T47D (cell line): ENCODE measurements at regions not wholly inside any gene's neighbourhood (a gene's known extent, or its start where the extent isn't known, plus 50 kb on each side); places are given as distances from the start of the nearest gene placed in this dataset.
"Not testable (repeated sequence)": the region's sequence is repeated elsewhere in the genome, so short reads cannot be mapped to it uniquely, and the experiment has no call there.

Experiments used
- DNase-seq, 2 experiments: peaks; one replicate each; pipeline versions ENCODE4 v3.0.0 to v3.0.0-alpha.2; 2011 to 2012; ENCODE audit warnings: low read depth in 1 of 2, low spot score in 1 of 2
- JUND ChIP-seq: IDR thresholded peaks from 2 replicates; pipeline ENCODE4 v1.6.1; 2012; ENCODE audit warnings: low read depth
- in situ Hi-C: cut with HindIII; loops from 2 replicates; pipeline ENCODE4 v1.10.0; 2016; ENCODE audit warnings: low sequenced_read_pairs, low pct_unique_long_range_greater_than_20kb

DNA sequence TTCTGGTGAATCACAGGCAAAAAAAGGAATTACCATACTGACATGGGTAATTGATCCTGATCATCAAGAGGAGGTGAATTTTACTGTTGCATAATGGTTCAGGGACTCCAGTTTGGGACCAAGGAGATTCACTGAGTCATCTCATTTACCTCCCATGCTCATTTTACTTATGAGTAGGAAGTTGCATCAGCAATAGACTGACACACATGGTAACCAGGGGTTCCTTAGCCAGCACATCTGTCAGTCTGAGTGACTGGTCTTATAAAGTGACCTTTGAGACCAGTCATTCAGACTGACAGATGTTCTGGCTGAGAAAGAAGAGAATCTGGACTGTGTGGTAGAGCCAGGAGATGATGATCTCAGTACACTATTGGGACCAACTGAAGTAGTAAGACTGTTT, 384.6 kb upstream of the CD180 start:
- no peak for DNase-seq
- no peak for TF ChIP-seq JUND
- in situ Hi-C loops: no loop called here

DNA sequence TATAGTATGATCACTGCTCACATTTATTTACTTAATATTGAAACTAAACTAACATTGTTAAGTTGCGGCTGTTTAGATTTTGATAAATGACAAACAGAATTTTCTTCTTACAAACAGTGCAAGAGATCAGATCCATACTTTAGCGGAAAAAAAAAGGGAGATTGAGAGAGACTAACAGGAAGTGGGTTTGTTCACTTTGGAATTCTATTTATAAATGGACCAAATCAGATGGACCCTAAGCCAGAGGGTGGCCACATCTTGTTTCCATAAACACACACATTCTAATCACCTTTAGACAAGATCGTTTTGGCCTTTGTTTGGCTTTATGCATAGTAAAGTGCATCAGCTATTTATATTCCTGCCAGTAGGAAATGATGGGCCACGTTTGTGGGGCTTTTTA, 381.4 kb upstream of the CD180 start:
- in situ Hi-C loops: no loop called here
- TF ChIP-seq JUND: no peak
- no peak for DNase-seq

GRCh38 chr5:67577424-67577823, 380.8 kb upstream of the CD180 start:
- TF ChIP-seq JUND: no peak
- DNase-seq: no peak
- in situ Hi-C loops: no loop called here

DNA sequence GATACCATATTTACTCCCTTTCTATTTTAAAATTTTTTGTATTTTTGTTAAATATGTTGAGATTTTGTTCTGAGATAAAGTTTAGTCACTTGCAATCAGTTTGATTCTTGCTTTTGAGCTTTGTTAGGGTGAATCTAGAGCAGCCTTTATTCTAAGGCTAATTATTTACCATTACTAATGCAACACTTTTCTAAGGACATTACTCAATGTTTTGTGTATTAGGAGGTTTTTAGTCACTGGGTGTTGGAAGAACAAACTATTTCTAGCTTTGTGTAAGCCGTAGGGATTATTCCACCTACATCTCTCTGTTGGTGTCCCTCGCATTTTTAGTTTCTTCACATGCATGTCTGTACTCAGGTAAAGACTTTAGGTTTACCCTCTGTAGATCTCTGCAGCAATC, 379.5 kb upstream of the CD180 start:
- in situ Hi-C loops: no loop called here
- no peak for DNase-seq
- no peak for TF ChIP-seq JUND

GRCh38 chr5:67575087-67575486, 378.5 kb upstream of the CD180 start:
- no peak for TF ChIP-seq JUND
- no peak for DNase-seq
- in situ Hi-C loops: no loop called here

- no peak for TF ChIP-seq JUND
- DNase-seq: no peak
- in situ Hi-C loops: no loop called here
These were observed 364.7 kb upstream of the CD180 start for GRCh38 chr5:67561151-67561932.

DNA sequence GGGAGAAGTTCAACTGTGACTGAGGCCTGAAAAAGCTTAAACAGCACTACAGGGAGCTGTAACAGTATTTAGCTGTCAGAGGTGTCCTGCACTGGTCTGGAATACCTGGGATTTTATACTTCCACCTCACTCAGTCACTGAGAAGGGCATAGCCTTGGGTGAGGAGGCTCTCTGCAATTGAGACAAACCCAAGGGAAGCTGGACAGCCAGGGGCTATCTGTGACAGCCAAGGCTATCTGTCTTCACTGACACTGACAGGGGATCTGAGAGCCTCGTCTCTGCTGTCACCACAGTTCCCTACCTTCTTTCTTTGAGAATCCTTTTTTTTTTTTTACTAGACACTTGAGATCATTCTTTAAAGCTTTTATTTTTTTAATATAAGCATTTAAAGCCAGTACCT, 356.2 kb upstream of the CD180 start:
- in situ Hi-C loops: no loop called here
- no peak for DNase-seq
- TF ChIP-seq JUND: no peak

GRCh38 chr5:67549947-67550346, 353.3 kb upstream of the CD180 start:
- no peak for TF ChIP-seq JUND
- in situ Hi-C loops: no loop called here
- no peak for DNase-seq

DNA sequence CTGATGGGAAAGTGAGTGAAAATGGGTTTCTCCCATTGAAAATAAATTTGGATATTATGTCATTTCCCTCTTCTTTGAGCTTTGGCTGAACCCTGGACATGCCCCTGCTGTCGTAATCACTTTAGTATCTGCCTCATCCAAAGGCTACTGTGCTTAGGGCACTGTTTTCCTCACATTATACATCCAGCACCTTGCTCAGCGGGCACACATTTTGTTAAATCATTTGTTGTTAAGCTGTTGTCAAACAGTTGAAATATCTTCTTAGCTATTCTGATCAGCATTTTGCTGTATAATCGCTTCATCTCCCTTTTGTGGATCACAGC, 352.7 kb upstream of the CD180 start:
- no peak for TF ChIP-seq JUND
- in situ Hi-C loops: no loop called here
- DNase-seq: no peak

DNA sequence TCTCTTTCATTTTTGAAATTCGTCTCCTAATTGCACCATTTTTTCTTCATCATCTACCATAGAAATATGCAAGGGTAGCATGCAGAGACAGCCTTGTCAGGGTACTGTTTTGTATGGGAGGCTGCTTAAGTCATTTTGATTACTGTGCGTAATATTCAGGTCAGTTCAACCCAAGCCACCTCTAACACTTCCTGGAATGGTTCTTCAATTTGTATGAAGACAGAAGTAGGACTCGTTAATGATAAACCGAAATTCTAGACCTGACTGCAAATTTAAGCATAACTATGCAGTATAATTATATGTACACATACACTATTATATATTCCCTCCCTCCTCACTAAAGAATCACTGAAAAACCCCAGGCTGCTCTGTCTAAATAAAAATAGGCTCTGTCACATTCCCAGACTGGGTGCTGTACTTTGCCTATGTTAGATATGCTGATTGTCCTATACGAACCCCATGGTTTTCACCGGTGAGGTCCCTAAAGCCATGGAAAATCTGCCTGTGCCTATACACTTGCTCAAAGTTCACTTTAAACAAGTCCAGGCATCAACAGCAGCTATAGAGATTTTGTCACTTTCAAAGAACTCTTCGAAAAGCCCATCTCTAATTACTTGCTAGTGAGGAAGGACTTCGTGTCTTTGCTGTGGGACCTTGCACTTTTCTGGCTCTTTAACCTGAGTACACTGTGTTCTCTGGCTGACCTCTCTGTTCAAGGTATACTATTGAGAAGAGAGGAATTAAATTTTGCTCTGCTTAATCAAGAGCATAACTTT, 352.1 kb upstream of the CD180 start:
- in situ Hi-C loops: no loop called here
- no peak for TF ChIP-seq JUND

DNA sequence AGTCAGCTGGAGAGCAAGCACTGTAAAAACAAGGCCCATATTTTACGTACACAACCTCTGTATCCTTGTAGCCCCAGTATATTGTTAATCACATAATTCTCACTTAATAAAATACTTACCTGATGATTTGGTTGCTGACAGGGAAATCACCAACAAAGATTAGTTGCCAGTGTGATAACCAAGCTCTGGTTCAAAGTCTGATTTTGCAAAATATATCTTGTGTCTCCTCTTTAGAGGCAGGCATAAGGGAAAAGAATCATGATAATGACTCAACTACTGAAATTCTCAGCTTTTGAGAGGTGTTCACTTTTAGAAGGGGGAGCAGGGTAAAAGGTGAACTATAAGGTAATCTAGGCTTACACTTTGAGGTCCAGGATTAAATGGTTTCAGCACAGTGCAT, 351.1 kb upstream of the CD180 start:
- no peak for DNase-seq
- no peak for TF ChIP-seq JUND
- in situ Hi-C loops: no loop called here

More for the DNA sequence above, 352.1 kb upstream of the CD180 start:
- DNase-seq: no peak

DNA sequence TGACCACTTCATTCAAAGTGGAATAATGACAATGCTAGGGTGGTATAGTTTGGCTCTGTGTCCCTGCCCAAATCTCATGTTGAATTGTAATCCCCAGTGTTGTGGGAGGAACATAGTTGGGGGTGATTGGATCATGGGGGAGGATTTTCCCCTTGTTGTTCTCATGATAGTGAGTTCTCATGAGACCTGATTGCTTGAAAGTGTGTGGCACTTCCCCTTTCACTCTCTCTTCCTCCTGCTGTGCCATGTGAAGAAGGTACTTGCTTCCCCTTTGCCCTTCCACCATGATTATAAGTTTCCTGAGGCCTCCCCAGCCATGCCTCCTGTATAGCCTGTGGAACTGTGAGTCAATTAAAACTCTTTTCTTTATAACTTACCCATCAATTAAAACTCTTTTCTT, 348.3 kb upstream of the CD180 start:
- DNase-seq, in situ Hi-C loops: not testable (repeated sequence)

- no peak for DNase-seq
- TF ChIP-seq JUND: no peak
- in situ Hi-C loops: no loop called here
These were observed 347.2 kb upstream of the CD180 start for GRCh38 chr5:67543720-67544270.

DNA sequence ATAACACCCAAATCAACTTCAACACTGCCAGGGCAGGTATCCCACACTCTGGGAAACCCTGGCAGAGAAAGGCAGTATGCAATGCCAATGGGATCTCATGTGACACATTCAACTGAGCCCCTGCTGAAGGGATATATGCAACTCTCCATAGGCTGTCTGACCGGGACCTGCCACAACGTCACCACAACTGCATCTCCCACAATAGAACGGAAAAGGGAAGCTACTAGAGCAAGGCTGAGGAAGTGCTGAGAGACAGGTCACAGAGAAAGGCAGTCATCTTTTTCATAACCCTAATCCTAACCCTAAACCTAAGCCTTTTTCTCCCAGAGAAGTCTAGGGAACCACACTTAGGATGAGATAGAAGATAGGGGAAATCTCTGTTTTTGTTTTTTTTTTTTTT, 345.9 kb upstream of the CD180 start:
- in situ Hi-C loops: no loop called here
- no peak for TF ChIP-seq JUND

More for the DNA sequence above, 345.9 kb upstream of the CD180 start:
- DNase-seq: no peak
